A172 (cell line): ENCODE measurements at regions not wholly inside any gene's neighbourhood (a gene's known extent, or its start where the extent isn't known, plus 50 kb on each side); places are given as distances from the start of the nearest gene placed in this dataset.
"Not testable (repeated sequence)": the region's sequence is repeated elsewhere in the genome, so short reads cannot be mapped to it uniquely, and the experiment has no call there.

Experiments
- DNase-seq: peaks from one replicate; pipeline ENCODE4 v3.0.0-alpha.2; 2015; ENCODE audit warnings: low spot score

DNA sequence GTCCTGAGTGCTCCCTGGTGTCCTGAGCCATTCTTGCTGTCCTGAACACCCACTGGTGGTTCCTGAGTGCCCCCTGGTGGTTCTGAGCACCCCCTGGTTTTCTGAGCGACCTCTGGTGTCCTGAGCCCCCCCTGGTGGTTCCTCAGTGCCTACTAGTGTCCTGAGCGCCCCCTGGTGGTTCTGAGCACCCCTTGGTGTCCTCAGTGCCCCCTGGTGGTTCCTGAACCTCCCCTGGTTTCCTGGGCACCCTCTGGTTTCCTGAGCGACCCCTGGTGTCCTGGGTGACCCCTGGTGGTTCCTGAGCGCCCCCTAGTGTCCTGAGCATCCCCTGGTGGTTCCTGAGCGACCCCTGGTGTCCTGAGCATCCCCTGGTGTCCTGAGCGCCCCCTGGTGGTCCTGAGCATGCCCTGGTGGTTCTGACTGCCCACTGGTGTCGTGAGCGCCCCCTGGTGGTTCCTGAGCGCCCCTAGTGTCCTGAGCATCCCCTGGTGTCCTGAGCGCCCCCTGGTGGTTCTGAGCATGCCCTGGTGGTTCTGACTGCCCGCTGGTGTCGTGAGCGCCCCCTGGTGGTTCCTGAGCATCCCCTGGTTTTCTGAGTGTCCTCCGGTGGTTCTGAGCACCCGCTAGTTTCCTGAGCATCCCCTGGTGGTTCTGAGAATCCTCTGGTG lies 473.1 kb downstream of the TMEM121 start:
- DNase-seq, result peak; percentile 46

DNA sequence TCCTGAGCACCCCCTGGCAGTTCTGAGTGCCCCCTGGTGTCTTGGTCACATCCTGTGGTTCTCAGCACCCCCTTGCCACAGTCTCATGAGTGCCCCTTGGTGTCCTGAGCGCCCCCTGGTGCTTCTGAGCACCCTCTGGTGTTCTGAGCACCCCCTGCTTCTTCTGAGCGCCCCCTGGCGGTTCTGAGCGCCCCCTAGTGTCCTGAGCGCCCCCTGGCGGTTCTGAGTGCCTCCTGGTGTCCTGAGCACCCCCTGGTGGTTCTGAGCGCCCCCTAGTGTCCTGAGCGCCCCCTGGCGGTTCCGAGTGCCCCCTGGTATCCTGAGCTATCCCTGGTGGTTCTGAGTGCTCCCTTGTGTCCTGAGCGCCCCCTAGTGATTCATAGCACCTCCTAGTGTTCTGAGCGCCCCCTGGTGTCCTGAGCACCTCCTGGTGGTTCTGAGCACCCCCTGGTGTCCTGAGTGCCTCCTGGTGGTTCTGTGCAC lies 473.7 kb downstream of the TMEM121 start:
- DNase-seq, result not testable (repeated sequence)

DNA sequence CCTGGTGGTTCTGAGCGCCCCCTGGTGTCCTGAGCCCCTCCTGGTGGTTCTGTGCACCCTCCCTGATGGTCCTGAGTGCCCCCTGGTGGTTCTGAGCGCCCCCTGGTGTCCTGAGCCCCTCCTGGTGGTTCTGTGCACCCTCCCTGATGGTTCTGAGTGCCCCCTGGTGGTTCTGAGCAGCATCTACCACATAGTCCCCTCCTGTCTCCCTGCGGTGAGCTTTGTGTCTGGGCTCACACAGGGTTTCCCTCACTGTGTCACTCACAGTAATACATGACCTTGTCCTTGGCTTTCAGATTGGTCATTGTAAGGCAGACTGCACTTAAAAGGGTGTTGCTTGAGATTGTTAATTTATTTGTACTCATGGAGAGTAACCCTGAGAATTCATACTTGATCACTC lies 474.9 kb downstream of the TMEM121 start:
- not testable (repeated sequence) for DNase-seq

DNA sequence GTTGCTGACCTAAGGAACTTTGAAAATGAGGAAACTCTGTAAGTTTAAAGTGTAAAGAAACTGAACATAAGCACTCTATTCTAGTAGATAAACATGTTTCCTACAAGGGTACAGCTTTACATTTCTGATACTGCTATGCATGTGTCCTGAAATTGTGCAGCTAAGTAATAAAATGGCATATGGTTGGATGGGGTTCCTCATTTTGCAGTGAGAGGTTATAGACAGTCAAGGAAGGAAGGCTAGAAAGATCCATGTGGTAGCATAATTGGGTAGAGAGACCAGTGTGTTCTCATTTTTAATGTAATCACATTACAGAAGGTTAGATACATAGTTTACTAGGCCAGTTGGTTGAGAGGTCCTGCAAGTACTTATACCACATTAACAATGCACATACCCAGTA lies 477.0 kb downstream of the TMEM121 start:
- DNase-seq, result no peak

DNA sequence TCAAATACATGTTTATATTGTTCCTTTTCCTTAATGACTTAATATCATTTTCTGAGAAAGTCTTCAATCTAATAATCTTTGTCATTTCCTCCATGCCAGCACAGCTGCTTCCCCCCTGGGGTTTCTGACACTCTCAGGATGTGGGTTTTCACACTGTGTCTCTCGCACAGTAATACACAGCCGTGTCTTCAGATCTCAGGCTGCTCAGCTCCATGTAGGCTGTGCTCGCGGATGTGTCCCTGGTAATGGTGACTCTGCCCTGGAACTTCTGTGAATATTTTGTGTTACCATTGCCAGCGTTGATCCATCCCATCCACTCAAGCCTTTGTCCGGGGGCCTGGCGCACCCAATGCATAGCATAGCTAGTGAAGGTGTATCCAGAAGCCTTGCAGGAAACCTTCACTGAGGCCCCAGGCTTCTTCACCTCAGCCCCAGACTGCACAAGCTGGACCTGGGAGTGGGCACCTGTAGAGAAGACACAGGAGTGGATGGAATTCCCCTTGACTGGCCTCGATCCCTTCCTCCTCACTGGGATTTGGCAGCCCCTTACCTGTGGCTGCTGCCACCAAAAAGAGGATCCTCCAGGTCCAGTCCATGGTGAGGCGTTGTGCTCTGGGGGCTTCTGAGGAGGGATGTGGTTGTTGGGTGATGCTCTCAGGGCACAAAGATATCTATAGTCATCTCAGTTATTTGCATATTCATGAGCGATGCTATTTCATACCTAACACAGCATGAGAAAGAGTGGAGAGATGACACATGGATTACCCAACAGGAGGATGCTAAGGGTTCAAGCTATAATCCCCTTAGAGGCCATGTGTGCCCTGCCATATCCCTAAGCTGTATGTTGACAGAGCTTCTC lies 478.8 kb downstream of the TMEM121 start:
- not testable (repeated sequence) for DNase-seq

DNA sequence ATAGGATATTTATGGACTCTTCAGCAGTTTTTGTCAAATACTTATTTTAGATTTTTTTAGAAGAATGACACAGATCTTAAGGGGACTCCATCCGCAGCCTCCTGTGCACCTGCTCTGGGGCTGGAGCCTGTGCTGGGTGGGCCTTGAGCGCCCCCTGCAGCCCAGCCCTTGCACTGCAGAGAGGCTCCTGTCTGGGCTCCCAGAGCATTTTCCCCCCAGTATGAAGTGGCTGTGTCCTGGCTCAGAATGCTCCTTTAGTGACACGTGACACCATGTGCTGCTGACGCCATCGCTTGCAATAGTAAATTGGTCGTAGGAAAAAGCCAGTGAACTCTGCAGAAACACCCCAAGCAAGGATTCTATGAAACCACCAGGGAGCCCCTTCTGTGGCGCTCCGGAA lies 479.7 kb downstream of the TMEM121 start:
- DNase-seq, result not testable (repeated sequence)

DNA sequence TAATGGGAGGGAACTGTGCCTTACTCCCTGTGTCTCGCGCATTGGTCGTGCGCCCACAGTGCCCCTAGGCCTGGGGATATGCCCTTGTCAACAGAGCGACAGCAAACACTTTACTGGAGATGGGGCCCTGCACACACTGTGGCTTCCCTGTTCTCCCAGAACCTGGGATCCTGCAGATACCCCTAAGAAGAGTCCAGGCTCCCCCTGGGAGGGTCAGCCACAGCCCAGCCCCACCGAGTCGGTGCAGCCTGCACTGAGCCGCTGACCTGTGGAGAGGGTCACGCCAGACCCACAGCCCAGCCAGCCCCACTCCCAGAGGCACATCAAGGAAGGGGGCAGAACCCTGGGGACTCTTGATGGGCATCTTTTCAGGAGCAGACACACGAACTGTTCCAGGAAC lies 480.3 kb downstream of the TMEM121 start:
- DNase-seq, result not testable (repeated sequence)

DNA sequence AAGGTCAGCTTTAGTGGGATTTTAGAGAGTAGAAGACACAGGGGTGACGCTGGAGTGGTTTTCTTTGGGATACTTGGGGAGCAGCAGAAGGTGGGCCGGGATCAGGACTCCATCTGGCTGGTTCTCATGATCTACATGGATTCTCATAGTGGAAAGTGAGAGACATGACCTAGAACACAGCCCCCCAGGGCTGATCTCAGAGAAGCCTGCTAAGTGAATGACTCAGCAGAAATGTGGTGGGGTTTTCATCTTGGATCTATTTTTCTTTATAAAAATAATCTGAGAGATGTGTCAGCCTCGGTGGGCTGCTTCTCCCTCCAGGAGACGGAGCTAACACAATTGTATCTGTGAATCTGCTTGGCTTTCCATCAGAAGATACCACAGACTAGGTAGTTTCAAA lies 484.4 kb downstream of the TMEM121 start:
- no peak for DNase-seq

DNA sequence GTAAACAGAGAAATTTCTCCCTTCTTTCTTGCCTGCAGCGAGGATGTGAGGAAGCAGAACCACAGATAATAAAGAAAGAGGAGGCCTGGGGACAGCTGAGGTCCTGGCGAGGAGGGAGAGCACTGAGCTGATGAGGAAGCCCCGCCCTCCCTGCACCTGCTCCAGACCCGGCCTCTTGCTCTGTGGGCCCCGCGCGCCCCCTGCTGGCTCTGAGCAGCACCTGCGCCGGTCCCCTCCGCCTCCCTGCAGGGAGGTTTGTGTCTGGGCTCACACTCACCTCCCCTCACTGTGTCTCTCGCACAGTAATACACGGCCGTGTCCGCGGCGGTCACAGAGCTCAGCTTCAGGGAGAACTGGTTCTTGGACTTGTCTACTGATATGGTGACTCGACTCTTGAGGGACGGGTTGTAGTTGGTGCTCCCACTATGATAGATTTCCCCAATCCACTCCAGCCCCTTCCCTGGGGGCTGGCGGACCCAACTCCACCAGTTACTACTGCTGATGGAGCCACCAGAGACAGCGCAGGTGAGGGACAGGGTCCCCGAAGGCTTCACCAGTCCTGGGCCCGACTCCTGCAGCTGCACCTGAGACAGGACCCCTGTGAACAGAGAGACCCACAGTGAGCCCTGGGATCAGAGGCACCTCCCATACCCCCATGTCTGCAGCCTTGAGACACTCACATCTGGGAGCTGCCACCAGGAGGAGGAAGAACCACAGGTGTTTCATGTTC lies 485.4 kb downstream of the TMEM121 start:
- DNase-seq, result peak; percentile 27

DNA sequence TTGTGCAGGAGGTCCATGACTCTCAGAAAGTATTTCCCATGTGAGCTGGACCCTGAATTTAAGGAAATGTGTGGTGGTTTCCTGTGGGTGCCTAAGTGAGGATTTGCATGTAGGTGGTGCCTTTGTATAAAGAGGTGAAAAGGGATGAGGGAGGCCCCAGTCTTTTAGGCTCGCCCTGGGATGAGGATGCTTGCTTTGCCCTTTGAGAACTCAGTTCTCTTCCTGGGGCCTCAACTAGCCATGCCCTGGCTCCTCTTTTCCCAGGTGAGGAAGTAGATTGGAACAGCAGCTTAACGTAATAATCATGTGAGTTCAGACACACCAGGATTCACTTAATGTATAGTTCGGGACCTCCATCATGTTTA lies 486.0 kb downstream of the TMEM121 start:
- not testable (repeated sequence) for DNase-seq

DNA sequence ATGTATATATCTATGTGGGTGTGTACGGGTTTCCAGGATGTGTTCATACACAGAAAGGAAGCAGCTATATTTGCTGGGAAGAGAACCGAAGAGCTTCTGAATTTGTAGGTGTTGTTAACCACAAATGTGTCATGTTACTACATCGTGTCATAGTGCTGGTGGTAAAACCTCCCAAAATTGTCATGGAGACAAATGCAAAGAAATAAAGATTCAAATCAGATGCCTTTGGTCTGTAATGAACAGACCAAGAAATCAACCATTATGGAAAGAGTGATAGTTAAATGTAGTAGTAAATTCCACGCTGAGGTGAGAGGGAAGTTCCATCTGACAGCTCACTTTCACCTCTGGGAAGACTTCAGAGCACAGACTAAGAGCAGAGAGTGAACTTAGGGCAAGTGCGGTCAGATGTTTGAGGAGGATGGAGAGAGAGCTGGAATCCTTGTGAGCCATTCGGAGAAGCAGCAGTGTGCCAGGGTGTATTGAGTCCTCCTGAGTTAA lies 487.5 kb downstream of the TMEM121 start:
- no peak for DNase-seq

DNA sequence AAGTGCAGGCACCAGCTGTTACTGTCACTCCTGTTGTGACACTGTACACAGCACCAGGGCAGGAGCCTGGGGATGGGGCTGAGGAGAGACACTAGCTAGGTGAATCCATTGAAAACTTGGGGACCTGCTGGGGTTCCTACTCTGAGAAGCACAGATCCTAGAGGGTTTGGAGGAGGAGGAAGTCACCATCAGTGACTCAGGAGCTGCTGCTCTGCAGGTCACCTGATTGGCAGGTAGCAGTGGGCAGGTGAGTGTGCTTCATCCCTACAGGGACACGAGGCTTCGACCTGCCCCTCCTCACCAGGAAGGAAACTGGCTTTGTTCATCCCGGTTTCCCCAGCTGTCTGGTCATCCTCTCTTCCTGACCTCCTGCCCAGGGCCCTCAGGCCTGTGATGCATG lies 491.6 kb downstream of the TMEM121 start:
- DNase-seq, result not testable (repeated sequence)

DNA sequence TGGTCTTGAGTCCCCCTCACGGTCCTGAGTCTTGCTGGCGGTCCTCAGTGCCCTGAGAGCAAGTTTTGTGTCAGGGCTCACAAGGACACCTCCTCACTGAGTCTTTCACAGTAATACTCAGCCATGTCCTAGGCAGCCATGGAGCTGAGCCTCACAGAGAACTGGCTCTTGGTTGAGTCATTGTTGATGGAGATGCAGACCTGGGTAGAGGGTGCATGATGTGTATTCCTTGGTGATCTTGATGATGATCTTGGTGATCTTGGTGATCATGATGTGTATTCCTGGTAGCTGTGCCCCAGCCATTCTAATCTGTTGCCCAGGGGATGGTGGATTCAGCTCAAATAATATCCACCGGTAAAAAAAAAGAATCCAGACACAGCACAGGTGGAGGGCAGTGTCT lies 495.4 kb downstream of the TMEM121 start:
- no peak for DNase-seq

DNA sequence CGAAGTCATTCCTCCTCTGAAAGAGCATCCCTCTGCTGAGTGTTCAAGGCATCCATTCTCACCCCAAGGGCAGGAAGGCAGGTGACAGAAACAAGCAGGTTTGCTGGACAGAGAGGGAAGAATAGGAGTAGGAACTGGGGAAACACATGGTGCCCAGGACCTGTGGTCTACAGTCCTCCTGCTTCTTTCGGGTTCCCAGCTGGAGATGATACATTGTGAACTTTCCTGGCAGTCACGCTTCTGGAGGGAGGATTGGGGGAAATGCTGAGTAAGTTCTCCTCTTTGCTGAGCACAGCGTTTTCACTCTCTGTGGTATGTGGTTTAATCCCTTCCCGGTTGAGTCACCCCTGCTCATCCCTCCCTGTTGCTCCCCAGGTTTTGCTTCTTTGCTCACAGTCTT lies 496.3 kb downstream of the TMEM121 start:
- peak; percentile 11 for DNase-seq

DNA sequence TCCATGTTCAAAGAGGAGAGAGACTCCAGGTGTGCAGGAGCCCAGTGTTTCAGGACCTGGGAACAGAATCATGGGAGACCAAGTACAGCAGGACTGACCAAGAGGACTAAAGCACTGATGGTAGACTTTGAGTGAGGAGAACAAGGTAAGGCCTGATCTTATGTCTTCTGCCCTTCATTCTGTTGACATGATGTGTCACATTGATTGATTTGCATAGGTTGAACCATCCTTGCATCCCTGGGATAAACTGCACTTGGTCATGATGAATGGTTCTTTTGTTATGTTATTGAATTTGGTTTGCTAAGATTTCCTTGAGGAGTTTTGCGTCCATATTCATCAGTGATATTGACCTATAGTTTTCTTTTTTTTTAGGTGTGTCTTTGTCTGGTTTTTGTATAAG lies 497.0 kb downstream of the TMEM121 start:
- DNase-seq, result no peak

DNA sequence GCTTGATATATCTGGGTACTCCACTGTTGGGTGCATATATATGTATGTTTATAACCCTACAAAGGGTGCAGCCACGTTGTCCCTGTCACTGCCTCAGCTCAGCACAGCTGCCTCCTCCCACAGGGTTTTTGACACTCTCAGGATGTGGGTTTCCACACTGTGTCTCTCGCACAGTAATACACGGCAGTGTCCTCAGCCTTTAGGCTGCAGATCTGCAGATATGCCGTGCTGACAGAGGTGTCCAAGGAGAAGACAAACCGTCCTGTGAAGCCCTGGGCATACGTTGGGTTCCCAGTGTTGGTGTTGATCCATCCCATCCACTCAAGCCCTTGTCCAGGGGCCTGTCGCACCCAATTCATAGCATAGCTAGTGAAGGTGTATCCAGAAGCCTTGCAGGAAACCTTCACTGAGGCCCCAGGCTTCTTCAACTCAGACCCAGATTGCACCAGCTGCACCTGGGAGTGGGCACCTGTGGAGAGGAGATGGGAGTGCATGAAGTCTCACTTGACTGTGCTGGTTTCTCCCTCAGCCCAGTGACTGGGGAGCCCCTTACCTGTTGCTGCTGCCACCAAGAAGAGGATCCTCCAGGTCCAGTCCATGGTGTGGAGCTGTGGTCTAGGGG lies 498.7 kb downstream of the TMEM121 start:
- DNase-seq, result no peak

DNA sequence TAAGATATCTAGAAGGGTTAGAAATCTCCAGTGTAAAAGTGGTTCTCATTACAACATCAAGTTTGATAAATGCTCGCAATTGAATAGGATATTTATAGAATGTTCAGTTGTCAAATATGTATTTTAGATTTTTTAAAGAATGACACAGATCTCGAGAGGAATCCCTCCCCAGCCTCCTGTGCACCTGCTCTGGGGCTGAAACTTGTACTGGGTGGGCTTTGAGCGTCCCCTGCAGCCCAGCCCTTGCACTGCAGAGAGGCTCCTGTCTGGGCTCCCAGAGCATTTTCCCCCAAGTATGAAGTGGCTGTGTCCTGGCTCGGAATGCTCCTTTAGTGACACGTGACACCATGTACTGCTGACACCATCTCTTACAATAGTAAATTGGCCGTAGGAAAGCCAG lies 499.6 kb downstream of the TMEM121 start:
- DNase-seq, result no peak

DNA sequence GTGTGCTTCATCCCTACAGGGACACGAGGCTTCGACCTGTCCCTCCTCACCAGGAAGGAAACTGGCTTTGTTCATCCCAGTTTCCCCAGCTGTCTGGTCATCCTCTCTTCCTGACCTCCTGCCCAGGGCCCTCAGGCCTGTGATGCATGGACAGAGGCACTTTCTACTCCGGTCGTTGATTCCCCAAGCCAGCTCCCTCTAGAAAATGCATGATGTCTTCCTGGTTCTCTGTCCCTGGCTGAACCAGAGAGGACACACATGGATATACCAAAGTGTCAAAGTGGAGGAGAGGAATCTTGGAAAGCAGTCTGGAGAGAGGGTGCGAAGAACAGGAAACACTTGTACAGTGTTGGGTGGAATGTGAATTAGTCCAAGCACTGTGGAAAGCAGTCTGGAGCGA lies 501.4 kb downstream of the TMEM121 start:
- DNase-seq, result not testable (repeated sequence)

DNA sequence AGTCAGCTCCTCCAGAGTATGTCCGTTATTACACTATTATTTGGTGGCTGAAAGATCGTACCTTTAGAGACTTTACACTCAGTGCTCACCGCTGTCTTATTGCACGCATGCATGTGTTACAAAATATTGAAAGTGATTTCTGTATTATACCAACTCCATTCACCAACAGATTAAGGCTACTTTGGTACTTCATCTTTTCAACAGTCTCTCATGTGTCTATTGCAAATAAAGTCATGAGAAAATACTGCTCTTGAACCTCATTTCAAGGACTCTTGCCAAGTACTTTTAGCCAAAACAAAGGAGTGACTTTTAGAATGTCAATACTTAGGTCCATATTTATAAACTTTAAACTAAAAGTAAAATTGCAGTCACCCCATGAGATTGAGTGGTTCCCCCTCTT lies 503.6 kb downstream of the TMEM121 start:
- no peak for DNase-seq

DNA sequence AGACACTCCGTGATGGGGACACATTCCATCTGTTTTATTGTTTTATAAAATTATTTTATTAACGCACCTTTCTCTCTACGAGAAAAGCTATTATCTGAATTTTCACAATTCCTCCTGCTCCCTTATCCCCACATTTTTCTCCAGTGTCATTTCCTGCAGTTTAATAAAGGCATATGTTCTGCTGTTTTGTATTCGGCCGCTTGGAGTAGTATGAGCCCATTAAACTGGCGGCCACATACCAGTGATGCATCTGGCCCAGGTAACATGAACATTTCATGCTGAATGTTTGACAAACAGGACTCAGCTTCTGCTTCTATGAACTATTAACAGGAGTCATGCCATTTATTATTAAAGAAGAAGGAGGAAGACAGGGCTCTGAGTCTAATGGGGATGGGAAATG lies 511.0 kb downstream of the TMEM121 start:
- DNase-seq, result no peak

DNA sequence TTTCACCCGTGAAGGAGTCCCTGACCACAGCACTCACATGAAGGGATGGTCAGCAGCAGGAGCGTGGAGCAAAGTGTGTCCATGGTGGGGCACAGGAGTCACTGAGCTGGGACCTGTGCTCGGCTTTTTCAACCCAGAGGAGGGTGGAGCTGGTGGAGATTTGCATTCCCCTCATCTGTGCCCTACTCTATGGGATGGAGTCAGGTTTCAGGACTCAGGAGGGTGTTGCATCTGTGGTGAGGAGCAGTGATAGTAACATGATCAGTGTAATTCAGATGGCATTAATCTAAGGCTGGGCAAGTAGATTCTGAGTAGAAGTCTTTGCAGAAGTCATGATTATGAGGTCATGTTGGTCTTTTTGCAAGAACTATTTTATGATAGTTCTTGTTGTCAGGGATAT lies 511.9 kb downstream of the TMEM121 start:
- DNase-seq, result no peak

DNA sequence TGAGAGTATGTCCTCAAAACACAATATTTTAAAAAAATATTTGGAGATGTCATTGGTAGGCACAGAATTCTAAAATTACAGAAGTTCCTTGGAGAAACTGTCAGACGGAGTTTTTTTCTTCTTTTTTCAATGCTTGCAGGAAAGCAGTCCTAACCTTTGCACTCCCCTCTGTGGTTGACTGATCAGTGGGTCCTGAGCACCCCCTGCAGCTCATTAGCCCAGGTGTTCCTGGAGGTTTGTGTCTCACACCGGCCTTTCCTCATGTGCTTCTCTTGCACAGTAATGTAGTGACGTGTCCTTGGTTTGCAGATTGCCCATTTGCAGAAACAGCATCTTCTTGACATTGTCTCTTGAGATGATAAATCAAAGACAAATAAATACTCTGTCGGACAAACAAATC lies 513.0 kb downstream of the TMEM121 start:
- DNase-seq, result peak; percentile 1
